Fibroblast of the conjunctiva (primary cell): ENCODE measurements at regions not wholly inside any gene's neighbourhood (a gene's known extent, or its start where the extent isn't known, plus 50 kb on each side); places are given as distances from the start of the nearest gene placed in this dataset.
A peak's percentile ranks its signal among the peaks of the same experiment; 100 is the strongest.
"Not testable (repeated sequence)": the region's sequence is repeated elsewhere in the genome, so short reads cannot be mapped to it uniquely, and the experiment has no call there.

ENCODE experiments used
- DNase-seq: peaks from one replicate; pipeline ENCODE4 v3.0.0-alpha.2; 2010; ENCODE audit warnings: low read depth

GRCh38 chr5:71822065-71822464, 103.0 kb downstream of the CARTPT start:
- DNase-seq = not testable (repeated sequence)

GRCh38 chr5:71825992-71826391, 106.9 kb downstream of the CARTPT start:
- no peak for DNase-seq

- DNase-seq = no peak
Measured at GRCh38 chr5:71828291-71829040, 109.4 kb downstream of the CARTPT start.

- no peak for DNase-seq
Measured at GRCh38 chr5:71829206-71829605, 110.1 kb downstream of the CARTPT start.

- peak; percentile 39 for DNase-seq
Measured at GRCh38 chr5:71830681-71831539, 111.8 kb downstream of the CARTPT start.

GRCh38 chr5:71832812-71833715, 114.0 kb downstream of the CARTPT start:
- DNase-seq = no peak

GRCh38 chr5:71834601-71835000, 115.5 kb downstream of the CARTPT start:
- DNase-seq = no peak

- DNase-seq = no peak
Measured at GRCh38 chr5:71836084-71836483, 117.0 kb downstream of the CARTPT start.

- no peak for DNase-seq
Measured at GRCh38 chr5:71836559-71837112, 117.6 kb downstream of the CARTPT start.

- no peak for DNase-seq
Measured at GRCh38 chr5:71838286-71838685, 119.2 kb downstream of the CARTPT start.

GRCh38 chr5:71839096-71839884, 120.2 kb downstream of the CARTPT start:
- DNase-seq = no peak

- no peak for DNase-seq
Measured at GRCh38 chr5:71841107-71841506, 122.0 kb downstream of the CARTPT start.

GRCh38 chr5:71843111-71843510, 124.0 kb downstream of the CARTPT start:
- no peak for DNase-seq

GRCh38 chr5:71844862-71845261, 125.8 kb downstream of the CARTPT start:
- DNase-seq = no peak

GRCh38 chr5:71859515-71859914, 140.4 kb downstream of the CARTPT start:
- no peak for DNase-seq

GRCh38 chr5:71860048-71860447, 141.0 kb downstream of the CARTPT start:
- DNase-seq = no peak

- DNase-seq = no peak
Measured at GRCh38 chr5:71861682-71862081, 142.6 kb downstream of the CARTPT start.

- no peak for DNase-seq
Measured at GRCh38 chr5:71862087-71862486, 143.0 kb downstream of the CARTPT start.

GRCh38 chr5:71862507-71863060, 143.5 kb downstream of the CARTPT start:
- no peak for DNase-seq

GRCh38 chr5:71864730-71865601, 145.9 kb downstream of the CARTPT start:
- DNase-seq = no peak
